Fibroblast of skin of scalp (primary cell): ENCODE measurements at regions not wholly inside any gene's neighbourhood (a gene's known extent, or its start where the extent isn't known, plus 50 kb on each side); places are given as distances from the start of the nearest gene placed in this dataset.
"Not testable (repeated sequence)": the region's sequence is repeated elsewhere in the genome, so short reads cannot be mapped to it uniquely, and the experiment has no call there.

Source experiments
- DNase-seq: peaks from one replicate; pipeline ENCODE4 v3.0.0-alpha.2; 2013

- DNase-seq, result no peak
Measured at GRCh38 chr10:5576780-5577624, 52.2 kb downstream of the CALML3 start.

GRCh38 chr10:5580038-5580428 is 55.3 kb downstream of the CALML3 start:
- DNase-seq, result not testable (repeated sequence)

- DNase-seq, result no peak
Measured at GRCh38 chr10:5581670-5582566, 57.2 kb downstream of the CALML3 start.

- DNase-seq, result no peak
Measured at GRCh38 chr10:5582736-5583135, 58.0 kb downstream of the CALML3 start.

- DNase-seq, result no peak
Measured at GRCh38 chr10:5583525-5584175, 58.9 kb downstream of the CALML3 start.

- DNase-seq, result peak; percentile 83
Measured at GRCh38 chr10:5584895-5585516, 60.2 kb downstream of the CALML3 start.

- peak; percentile 71 for DNase-seq
Measured at GRCh38 chr10:5585517-5586206, 60.9 kb downstream of the CALML3 start.

- DNase-seq, result no peak
Measured at GRCh38 chr10:5587151-5588079, 62.7 kb downstream of the CALML3 start.

GRCh38 chr10:5588080-5588453 is 63.3 kb downstream of the CALML3 start:
- no peak for DNase-seq

- no peak for DNase-seq
Measured at GRCh38 chr10:5588603-5589002, 63.8 kb downstream of the CALML3 start.
